ENCODE measurements at regions not wholly inside any gene's neighbourhood (a gene's known extent, or its start where the extent isn't known, plus 50 kb on each side); places are given as distances from the start of the nearest gene placed in this dataset.
"Not testable (repeated sequence)": the region's sequence is repeated elsewhere in the genome, so short reads cannot be mapped to it uniquely, and the experiment has no call there.

- not testable (repeated sequence) for DNase-seq
Observed at GRCh38 chr11:123344188-123344587, 85.9 kb upstream of the GRAMD1B start.

- no peak for DNase-seq
Observed at GRCh38 chr11:123338997-123339752, 90.9 kb upstream of the GRAMD1B start.

GRCh38 chr11:123338266-123338800 lies 91.7 kb upstream of the GRAMD1B start:
- DNase-seq = no peak

GRCh38 chr11:123334925-123335324 lies 95.1 kb upstream of the GRAMD1B start:
- DNase-seq = no peak

- DNase-seq = not testable (repeated sequence)
Observed at GRCh38 chr11:123332577-123332976, 97.5 kb upstream of the GRAMD1B start.

GRCh38 chr11:123330948-123331347 lies 99.1 kb upstream of the GRAMD1B start:
- no peak for DNase-seq

- no peak for DNase-seq
Observed at GRCh38 chr11:123330471-123330870, 99.6 kb upstream of the GRAMD1B start.

- DNase-seq = no peak
Observed at GRCh38 chr11:123330071-123330470, 100.0 kb upstream of the GRAMD1B start.

GRCh38 chr11:123328281-123328867 lies 101.7 kb upstream of the GRAMD1B start:
- no peak for DNase-seq

- DNase-seq = no peak
Observed at GRCh38 chr11:123325533-123325932, 104.5 kb upstream of the GRAMD1B start.

- DNase-seq = no peak
Observed at GRCh38 chr11:123323568-123323967, 106.5 kb upstream of the GRAMD1B start.

- no peak for DNase-seq
Observed at GRCh38 chr11:123321636-123322035, 108.4 kb upstream of the GRAMD1B start.

- DNase-seq = no peak
Observed at GRCh38 chr11:123318623-123319022, 111.4 kb upstream of the GRAMD1B start.

GRCh38 chr11:123318132-123318531 lies 111.9 kb upstream of the GRAMD1B start:
- not testable (repeated sequence) for DNase-seq

- DNase-seq = no peak
Observed at GRCh38 chr11:123316003-123316402, 114.1 kb upstream of the GRAMD1B start.

GRCh38 chr11:123314972-123315371 lies 115.1 kb upstream of the GRAMD1B start:
- no peak for DNase-seq

- no peak for DNase-seq
Observed at GRCh38 chr11:123313262-123313661, 116.8 kb upstream of the GRAMD1B start.

GRCh38 chr11:123308077-123308476 lies 113.0 kb upstream of the CLMP start:
- no peak for DNase-seq

GRCh38 chr11:123307276-123307675 lies 112.2 kb upstream of the CLMP start:
- no peak for DNase-seq

- no peak for DNase-seq
Observed at GRCh38 chr11:123306531-123306930, 111.5 kb upstream of the CLMP start.

GRCh38 chr11:123305601-123306375 lies 110.7 kb upstream of the CLMP start:
- DNase-seq = no peak

GRCh38 chr11:123304828-123305466 lies 109.9 kb upstream of the CLMP start:
- DNase-seq = no peak

GRCh38 chr11:123303924-123304323 lies 108.9 kb upstream of the CLMP start:
- DNase-seq = no peak
